Muscle of leg (tissue), 3 donors: ENCODE measurements at regions not wholly inside any gene's neighbourhood (a gene's known extent, or its start where the extent isn't known, plus 50 kb on each side); places are given as distances from the start of the nearest gene placed in this dataset.

Source experiments
- DNase-seq: peaks from one replicate; pipeline ENCODE4 v3.0.0; 2013
- H3K27ac ChIP-seq: one replicate; pipeline ENCODE4 v1.5.1; 2013; ENCODE audit warnings: mild to moderate bottlenecking, low read length, control low read depth
- H3K27me3 ChIP-seq: one replicate; pipeline ENCODE4 v1.6.1; 2013; ENCODE audit warnings: low read length; ENCODE audit not compliant: control insufficient read depth, insufficient read depth
- H3K36me3 ChIP-seq: one replicate; pipeline ENCODE4 v1.6.1; 2013; ENCODE audit warnings: low read length; ENCODE audit not compliant: control insufficient read depth, insufficient read depth
- H3K4me1 ChIP-seq: one replicate; pipeline ENCODE4 v1.6.1; 2013; ENCODE audit warnings: low read length; ENCODE audit not compliant: control insufficient read depth, insufficient read depth
- H3K4me3 ChIP-seq: one replicate; pipeline ENCODE4 v1.5.1; 2013; ENCODE audit warnings: low read length, control low read depth
- H3K9me3 ChIP-seq: replicated peaks from 2 replicates; pipeline ENCODE4 v1.6.1; 2013; ENCODE audit warnings: low read depth, low read length; ENCODE audit not compliant: control insufficient read depth
- WGBS: methylation state at CpG from one replicate; pipeline ENCODE4 v1.1.5; 2013; ENCODE audit warnings: missing lambda C conversion rate; ENCODE audit not compliant: insufficient coverage; 5-methylcytosine and 5-hydroxymethylcytosine counted together

GRCh38 chr5:133806847-133807246 lies 161.6 kb downstream of the C5orf15 start:
- Histone ChIP-seq H3K27me3 (no peaks in the 10 kb centered on the region), H3K27ac (no peak overlapping the region), H3K4me3 (no peak overlapping the region), H3K9me3 (no peaks in the 10 kb centered on the region), H3K36me3 (no peaks in the 10 kb centered on the region), H3K4me1 (peaks cover 4% of the 10 kb centered on the region)
- 100% methylated on average over 1 of the region's 3 CpGs for WGBS
- DNase-seq, result no peak

- H3K27me3 ChIP-seq, result peaks cover 3% of the 10 kb centered on the region
- peak; percentile 69 for DNase-seq
- H3K9me3 ChIP-seq, result no peaks in the 10 kb centered on the region
- no peaks in the 10 kb centered on the region for H3K36me3 ChIP-seq
- no peak overlapping the region for H3K4me3 ChIP-seq
- H3K4me1 ChIP-seq, result peaks cover 4% of the 10 kb centered on the region
- WGBS, result 43% methylated on average over 6 of the region's 8 CpGs
- no peak overlapping the region for H3K27ac ChIP-seq
Measured at GRCh38 chr5:133801955-133802751, 166.3 kb downstream of the C5orf15 start.

- no peak overlapping the region for H3K4me3 ChIP-seq
- H3K9me3 ChIP-seq, result no peaks in the 10 kb centered on the region
- H3K27ac ChIP-seq, result no peak overlapping the region
- no peak for DNase-seq
- 90% methylated on average over 4 of the region's 7 CpGs for WGBS
- peaks cover 4% of the 10 kb centered on the region for H3K4me1 ChIP-seq
- H3K36me3 ChIP-seq, result no peaks in the 10 kb centered on the region
- peaks cover 3% of the 10 kb centered on the region for H3K27me3 ChIP-seq
Measured at GRCh38 chr5:133801431-133801830, 167.0 kb downstream of the C5orf15 start.

- 58% methylated on average over 2 of the region's 8 CpGs for whole genome bisulfite sequencing
- H3K9me3 ChIP-seq, result no peaks in the 10 kb centered on the region
Measured at GRCh38 chr5:133799571-133800237, 168.7 kb downstream of the C5orf15 start.

GRCh38 chr5:133797167-133797566 lies 171.3 kb downstream of the C5orf15 start:
- H3K9me3 ChIP-seq, result no peaks in the 10 kb centered on the region
- H3K4me3 ChIP-seq, result no peak overlapping the region
- no peak overlapping the region for H3K27ac ChIP-seq
- H3K36me3 ChIP-seq, result no peaks in the 10 kb centered on the region
- no peak for DNase-seq
- no peaks in the 10 kb centered on the region for H3K4me1 ChIP-seq
- peaks cover 3% of the 10 kb centered on the region for H3K27me3 ChIP-seq

More at GRCh38 chr5:133799571-133800237, 168.7 kb downstream of the C5orf15 start:
- H3K27ac ChIP-seq, result no peak overlapping the region
- peaks cover 4% of the 10 kb centered on the region for H3K4me1 ChIP-seq
- H3K27me3 ChIP-seq, result peaks cover 3% of the 10 kb centered on the region
- no peak for DNase-seq
- no peak overlapping the region for H3K4me3 ChIP-seq
- no peaks in the 10 kb centered on the region for H3K36me3 ChIP-seq

- Histone ChIP-seq H3K4me3 (no peak overlapping the region), H3K9me3 (no peaks in the 10 kb centered on the region), H3K36me3 (no peaks in the 10 kb centered on the region), H3K4me1 (no peaks in the 10 kb centered on the region), H3K27me3 (no peaks in the 10 kb centered on the region), H3K27ac (no peak overlapping the region)
- 44% methylated on average over 3 of the region's 5 CpGs for WGBS
- no peak for DNase-seq
Measured at GRCh38 chr5:133796186-133796585, 172.2 kb downstream of the C5orf15 start.

GRCh38 chr5:133794771-133795415 lies 173.5 kb downstream of the C5orf15 start:
- Histone ChIP-seq H3K36me3 (no peaks in the 10 kb centered on the region), H3K27ac (no peak overlapping the region), H3K27me3 (no peaks in the 10 kb centered on the region), H3K9me3 (no peaks in the 10 kb centered on the region), H3K4me3 (no peak overlapping the region), H3K4me1 (no peaks in the 10 kb centered on the region)
- no peak for DNase-seq
- 38% methylated on average over 8 of the region's 8 CpGs for WGBS

- WGBS, result 82% methylated on average over 5 of the region's 8 CpGs
- Histone ChIP-seq H3K27me3 (no peaks in the 10 kb centered on the region), H3K4me1 (no peaks in the 10 kb centered on the region), H3K36me3 (no peaks in the 10 kb centered on the region), H3K9me3 (no peaks in the 10 kb centered on the region), H3K4me3 (no peak overlapping the region), H3K27ac (no peak overlapping the region)
- DNase-seq, result no peak
Measured at GRCh38 chr5:133793756-133794465, 174.5 kb downstream of the C5orf15 start.

- H3K27ac ChIP-seq, result no peak overlapping the region
- DNase-seq, result peak; percentile 46
- H3K27me3 ChIP-seq, result no peaks in the 10 kb centered on the region
- no peaks in the 10 kb centered on the region for H3K36me3 ChIP-seq
- no peaks in the 10 kb centered on the region for H3K4me1 ChIP-seq
- WGBS, result 0% methylated on average over 1 of the region's 4 CpGs
- no peaks in the 10 kb centered on the region for H3K9me3 ChIP-seq
- H3K4me3 ChIP-seq, result no peak overlapping the region
Measured at GRCh38 chr5:133792655-133793054, 175.8 kb downstream of the C5orf15 start.

GRCh38 chr5:133792024-133792423 lies 176.4 kb downstream of the C5orf15 start:
- Histone ChIP-seq H3K36me3 (no peaks in the 10 kb centered on the region), H3K4me1 (no peaks in the 10 kb centered on the region), H3K27ac (no peak overlapping the region), H3K27me3 (no peaks in the 10 kb centered on the region), H3K9me3 (no peaks in the 10 kb centered on the region), H3K4me3 (no peak overlapping the region)
- DNase-seq, result no peak
